ENCODE measurements at regions not wholly inside any gene's neighbourhood (a gene's known extent, or its start where the extent isn't known, plus 50 kb on each side); places are given as distances from the start of the nearest gene placed in this dataset. TPM values are rescaled to one million over a fixed set of nuclear protein-coding genes. Genes with fewer than 3 reads are reported as not detected.

DNA sequence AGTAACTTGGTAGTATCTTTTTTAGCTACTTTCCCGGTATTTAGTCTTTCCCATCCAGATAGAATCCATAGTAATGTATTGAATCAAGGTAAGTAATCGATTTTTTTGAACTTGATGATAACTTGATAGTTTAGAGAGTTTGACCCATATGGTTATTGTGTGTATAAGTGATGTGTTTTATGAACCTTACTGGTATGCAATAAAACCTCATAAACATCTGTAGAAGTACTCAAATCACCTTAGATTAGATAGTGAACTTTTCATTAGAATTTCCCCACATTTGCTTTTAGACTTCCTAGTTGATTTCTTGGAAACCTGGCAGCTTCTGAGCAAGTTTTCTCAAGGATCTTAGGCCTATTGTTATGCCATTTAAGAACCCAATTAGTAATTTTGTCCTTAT is 80.8 kb upstream of the PDE5A start:
- DNase-seq, result no peak

DNA sequence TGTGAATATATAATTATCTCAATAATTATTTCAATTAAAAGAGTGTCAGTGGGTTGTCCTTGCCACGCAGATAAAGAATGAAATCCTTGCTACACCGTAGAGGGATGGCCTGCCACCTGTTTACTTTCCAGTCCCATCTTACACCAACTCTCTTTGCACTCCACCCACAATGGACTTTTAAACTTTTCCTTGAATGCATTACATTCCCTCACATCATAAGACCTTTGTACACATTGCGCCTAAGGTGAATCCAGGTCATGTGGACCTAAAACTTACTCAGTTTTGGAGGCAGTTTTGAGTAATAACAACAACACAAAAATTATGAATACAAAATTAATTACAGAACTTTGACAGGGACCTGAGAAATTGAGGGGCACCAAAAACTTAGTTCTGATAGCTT is 78.7 kb upstream of the PDE5A start:
- no peak for DNase-seq

GRCh38 chr4:119706804-119707203 is 78.2 kb upstream of the PDE5A start:
- DNase-seq, result no peak

GRCh38 chr4:119697887-119698393 is 69.3 kb upstream of the PDE5A start:
- no peak for DNase-seq

GRCh38 chr4:119696963-119697362 is 68.4 kb upstream of the PDE5A start:
- no peak for DNase-seq

GRCh38 chr4:119695216-119695615 is 66.6 kb upstream of the PDE5A start:
- no peak for DNase-seq

DNA sequence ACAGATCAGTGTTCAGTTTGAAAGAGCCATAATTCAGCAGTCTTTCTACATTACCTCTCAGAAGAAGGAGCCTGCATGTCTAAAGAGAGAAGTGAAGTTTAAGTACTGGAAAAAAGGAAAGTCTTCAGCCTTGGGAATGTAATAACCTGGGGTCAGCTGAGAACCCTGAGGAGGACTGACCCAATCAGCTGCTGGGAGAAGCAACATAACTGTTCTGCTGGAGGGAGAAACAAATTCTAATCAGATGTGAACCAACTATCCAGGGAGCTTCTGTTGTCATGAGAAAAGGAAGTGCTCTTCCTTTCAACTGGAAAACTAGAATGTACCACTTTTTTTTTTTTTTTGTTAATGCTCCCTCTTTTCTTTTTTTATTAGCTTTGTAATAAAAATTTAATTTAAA is 64.5 kb upstream of the PDE5A start:
- no peak for DNase-seq

DNA sequence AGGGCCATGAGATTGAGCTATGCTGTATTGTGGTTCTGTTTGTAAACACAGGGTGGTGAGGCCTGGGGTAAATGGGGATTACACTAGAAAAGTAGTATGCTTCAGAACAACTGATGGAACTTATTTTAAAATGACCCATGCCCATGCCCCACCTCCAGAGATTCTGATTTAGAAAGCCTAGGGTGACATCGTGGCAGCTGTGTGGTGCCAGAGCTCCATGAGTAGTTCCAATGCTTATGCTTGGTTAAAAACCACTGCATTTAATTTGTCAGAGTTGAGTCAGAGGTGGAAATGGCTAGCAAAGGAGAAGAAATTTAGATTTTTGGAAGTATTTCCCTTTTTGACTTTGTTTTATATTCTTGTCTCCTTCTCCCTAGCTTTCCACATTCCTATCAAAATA is 63.4 kb upstream of the PDE5A start:
- no peak for DNase-seq

DNA sequence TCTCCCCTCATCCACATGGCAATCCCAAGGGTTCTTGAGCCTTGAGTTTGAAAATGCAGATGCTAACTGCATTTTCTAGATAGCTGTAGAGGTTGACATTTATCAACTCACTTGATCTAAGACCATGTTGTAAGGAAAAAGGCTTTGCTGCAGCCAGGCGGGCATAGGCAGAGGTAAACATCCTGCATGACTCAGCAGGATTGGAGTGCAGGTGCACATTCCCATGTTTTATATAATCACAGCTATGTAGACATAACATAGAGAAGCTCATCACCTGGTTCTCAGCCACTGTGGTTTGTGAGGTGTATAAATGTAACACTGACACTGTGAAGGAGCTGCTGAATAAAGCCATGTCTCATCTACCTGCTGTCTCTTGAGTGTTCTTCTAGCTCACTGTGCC is 62.3 kb upstream of the PDE5A start:
- DNase-seq, result no peak

DNA sequence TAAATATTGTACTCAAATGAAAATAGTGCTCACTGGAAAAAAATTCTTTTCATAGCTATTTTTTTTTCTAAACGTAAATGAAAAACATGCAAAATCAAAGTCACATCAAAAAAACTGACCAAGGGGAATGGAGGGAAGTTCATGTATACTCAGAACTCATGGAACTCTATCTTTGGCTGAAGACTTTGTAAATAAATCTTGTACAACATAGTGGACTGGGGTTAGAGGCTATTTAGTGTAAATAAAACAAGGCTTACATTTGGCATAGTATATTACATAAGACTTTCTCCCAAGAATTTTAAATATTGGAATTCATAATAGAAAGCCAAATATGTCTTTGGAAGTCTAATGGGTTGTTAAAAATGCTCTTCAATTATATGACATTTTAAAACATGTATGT is 59.8 kb upstream of the PDE5A start:
- DNase-seq, result no peak

- DNase-seq, result no peak
These were observed 55.9 kb upstream of the PDE5A start for GRCh38 chr4:119684463-119684862.

- no peak for DNase-seq
These were observed 54.9 kb upstream of the PDE5A start for GRCh38 chr4:119683518-119683917.

DNA sequence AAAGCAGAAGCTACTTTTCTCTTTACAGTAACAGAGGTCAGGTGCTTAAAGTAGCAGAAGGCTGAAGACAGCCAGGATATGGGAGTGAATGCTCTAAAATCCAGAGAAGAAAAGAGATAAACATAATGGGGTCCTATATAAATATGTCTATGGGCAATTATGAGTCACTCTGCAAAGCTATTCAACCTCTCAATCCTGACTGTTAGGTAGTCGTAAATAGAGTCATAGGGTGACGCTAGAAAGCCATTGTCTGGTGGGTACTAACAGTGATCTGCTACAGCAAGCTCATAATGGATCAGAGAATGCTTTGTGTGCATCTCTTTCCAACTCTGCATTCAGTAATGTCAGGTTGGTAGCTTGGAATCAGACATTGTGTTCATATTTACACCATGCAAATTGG is 53.5 kb upstream of the PDE5A start:
- DNase-seq, result no peak

- no peak for DNase-seq
These were observed 50.6 kb upstream of the PDE5A start for GRCh38 chr4:119679251-119679650.

DNA sequence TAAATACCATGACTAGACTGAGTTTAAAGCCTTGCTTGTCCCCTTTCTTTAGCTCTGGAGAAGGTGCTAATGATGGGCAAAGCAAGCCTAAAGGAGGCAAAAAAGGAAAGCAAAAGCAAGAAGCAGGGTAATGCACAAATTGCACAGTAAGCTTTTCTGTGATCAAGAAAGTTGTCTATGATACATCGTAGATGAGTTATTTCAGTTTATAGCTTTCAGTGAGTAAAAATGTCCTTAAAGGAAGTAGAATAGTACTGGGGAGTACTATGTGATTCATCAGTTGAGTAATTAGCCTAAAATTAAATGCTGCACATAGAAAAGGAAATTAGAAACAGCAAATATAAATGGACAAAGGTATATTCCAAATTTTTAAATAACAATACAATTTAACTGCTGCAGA is 50.2 kb upstream of the PDE5A start:
- no peak for DNase-seq

Small RNAs in the stretch of these regions (small RNA-seq; reads per million reads assigned to genes)
- not detected for gene RF00019 (ENCODE audit: low replicate concordance)
